ELF-1 (cell line): ENCODE measurements at regions not wholly inside any gene's neighbourhood (a gene's known extent, or its start where the extent isn't known, plus 50 kb on each side); places are given as distances from the start of the nearest gene placed in this dataset.
"Not testable (repeated sequence)": the region's sequence is repeated elsewhere in the genome, so short reads cannot be mapped to it uniquely, and the experiment has no call there.

ENCODE experiments used
- DNase-seq: peaks from one replicate; pipeline ENCODE4 v3.0.0-alpha.2; 2016; ENCODE audit warnings: low read depth, low spot score

DNA sequence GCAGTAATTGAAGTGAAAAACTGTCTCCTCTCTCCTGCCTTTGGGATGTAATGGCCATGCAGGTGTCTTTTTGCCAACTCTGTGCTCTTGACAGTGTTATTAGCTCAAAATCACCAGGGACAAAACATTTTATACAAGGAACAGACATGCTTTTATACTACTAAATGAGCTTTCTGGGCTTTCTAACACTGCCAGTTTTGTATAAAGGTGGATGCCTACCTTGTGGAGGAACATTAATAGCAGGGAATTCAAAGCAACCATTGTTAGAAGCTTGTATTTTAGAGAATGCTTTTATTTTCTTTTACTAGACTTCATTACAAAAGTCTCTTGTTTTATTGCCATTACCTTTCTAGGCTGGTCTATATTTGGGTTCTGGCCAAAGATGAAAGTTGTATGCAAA, 54.7 kb upstream of the ARSJ start:
- DNase-seq, result no peak

DNA sequence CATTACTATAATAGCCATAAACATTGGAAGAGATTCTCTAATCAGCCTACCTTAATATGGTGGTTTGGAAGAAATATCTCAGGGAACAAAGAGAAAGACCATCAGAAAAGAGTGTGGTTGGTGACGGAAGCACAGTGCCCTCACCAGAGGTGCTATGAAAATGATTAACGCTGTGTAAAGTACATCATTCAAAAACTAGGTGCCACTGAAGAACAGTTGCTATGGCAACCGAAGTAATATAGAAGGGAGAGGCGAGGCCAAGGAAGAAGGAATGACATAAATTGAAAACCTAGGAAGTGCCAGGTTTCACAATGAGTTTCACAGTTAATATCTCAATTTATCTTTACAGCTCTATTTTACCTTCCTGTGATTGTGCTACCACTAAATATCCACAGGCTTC, 57.0 kb upstream of the ARSJ start:
- DNase-seq, result no peak

DNA sequence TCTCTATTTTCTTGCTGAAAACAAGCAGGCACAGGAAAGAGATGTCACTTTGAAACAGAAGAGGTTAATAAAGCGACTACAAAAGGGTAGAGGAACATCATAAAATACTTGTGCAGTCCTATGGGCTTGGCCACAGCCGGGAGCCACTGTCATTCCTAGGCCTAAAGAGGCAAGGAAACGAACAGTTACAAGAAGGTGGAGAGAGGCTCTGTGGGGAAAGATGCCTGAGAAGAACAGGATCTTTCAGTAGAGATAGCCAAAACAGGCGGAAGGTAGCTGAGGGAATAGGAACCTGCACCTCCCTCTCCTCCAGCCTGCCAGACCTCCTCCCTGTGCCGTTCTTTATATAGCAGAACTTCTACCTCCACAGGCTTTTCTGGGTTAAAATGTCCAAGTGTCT, 57.4 kb upstream of the ARSJ start:
- DNase-seq, result no peak

DNA sequence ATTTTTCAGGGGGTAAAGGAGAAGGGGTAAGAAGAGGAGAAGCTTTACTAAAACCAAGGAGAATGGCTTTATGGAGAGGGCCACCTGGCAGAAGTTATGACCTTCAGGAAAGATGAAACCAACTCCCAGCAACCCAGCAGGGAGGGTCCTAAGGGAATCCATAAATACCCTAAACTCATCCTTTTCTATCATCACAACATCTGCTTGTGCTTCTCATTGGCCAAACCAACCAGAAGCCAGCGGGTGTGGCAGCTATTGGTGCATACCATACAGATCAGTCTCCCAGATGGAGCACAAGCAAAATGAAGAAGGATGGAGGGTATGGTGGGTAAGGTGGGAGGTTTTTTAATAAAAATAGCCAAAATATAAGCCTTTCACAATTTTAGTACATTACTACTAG, 58.5 kb upstream of the ARSJ start:
- no peak for DNase-seq

DNA sequence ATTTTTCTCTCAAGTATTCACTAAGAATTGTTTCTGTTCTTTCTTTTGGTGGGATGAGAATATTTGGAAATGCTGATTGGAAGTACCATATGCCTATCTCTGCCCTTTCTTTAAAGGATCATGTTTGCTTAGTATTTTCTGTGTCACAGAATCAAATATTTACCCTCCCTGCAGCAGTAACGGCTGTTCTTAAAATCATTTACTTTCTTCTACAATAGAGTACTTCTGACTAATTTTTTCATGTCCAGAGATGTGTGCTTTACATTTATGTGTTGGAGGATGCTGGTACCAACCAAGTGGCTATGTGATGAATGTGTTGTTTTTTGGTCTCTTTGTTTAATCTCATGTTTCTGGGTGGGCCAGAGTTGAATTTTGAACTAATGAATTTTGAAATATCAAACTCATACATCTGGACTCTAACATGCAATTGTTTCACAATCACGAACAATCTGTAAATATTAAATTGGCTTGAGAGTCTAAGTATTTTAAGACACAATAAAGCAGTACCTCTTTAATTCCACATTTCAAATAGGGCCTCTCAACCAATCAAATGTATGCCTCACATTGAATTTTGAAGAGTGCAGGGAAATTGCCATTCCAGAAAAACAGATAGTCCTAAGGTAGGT, 59.4 kb upstream of the ARSJ start:
- DNase-seq, result no peak

DNA sequence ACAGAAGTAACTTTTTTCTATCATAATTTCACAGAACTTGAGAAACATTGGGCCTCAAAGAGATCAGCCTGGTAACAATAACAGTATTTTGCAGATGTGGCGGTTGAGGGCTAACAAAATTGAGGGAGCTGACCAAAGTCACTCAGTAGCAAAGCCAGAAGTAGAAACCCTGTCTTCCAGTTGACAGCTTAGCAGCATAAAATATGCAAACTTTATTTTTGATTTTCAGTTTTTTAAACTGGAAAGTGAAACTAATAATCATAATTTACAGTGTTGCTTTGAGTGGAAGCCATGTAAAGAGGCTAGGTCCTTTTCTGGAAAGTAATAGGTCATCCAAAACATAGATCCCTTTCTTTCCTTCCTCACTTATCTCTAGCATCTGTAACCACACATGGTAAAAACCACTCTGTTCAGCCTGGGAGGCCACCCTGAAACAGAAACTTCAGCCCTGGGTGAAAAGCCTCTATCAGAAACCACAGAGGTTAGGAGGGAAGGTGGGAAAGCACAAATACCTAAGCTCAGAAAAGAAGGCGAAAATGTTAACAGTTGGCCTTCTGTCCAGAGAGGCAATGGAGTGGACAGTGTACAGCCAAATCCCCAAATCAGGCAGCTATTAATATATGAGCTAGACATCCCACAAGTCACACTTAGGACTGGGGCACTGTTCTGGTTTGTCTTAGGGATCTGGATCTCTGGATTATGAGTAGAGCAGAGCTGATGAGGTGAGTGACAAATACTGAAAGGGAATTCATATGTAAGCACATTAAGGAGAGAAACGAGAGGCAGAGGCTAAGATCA, 61.1 kb upstream of the ARSJ start:
- no peak for DNase-seq

DNA sequence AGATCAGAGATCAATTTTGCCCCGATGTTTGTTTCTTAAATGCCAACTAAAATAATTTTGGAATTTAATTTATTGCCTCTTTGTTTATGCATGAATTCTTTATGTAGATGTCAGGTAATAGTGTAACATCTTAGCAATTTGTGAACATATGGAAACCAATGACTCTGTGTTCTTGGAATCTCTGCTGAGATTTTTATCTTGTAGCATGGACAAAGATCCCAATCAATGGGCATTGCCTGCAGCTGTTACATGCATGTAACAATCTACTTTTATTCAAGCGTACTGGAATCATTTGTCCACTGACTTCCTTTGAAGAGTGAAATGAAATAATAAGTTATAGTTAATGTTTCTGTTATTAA, 61.6 kb upstream of the ARSJ start:
- DNase-seq, result no peak

DNA sequence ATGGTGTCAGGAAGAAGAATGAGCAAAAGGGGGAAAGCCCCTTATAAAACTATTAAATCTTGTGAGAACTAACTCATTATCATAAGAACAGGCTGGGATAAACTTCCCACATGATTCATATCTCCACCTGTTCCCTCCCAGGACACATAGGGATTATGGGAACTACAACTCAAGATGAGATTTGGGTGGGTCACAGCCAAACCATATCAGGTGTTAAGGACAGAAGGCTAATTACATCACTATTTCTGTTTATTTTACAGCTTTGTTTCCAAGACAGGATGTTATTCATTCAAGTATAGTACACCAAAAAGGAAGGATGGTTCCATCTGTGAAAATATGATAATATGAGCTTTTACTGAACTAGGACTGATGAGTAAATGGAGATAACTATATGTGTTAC, 63.7 kb upstream of the ARSJ start:
- no peak for DNase-seq

DNA sequence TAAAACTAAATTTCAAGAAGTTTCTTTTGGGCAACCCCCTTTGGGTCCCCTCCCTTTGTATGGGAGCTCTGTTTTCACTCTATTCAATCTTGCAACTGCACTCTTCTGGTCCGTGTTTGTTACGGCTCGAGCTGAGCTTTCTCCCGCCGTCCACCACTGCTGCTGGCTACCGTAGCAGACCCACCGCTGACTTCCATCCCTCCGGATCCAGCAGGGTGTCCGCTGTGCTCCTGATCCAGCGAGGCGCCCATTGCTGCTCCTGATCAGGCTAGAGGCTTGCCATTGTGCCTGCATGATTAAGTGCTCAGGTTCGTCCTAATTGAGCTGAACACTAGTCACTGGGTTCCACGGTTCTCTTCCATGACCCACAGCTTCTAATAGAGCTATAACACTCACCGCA, 64.9 kb upstream of the ARSJ start:
- not testable (repeated sequence) for DNase-seq

DNA sequence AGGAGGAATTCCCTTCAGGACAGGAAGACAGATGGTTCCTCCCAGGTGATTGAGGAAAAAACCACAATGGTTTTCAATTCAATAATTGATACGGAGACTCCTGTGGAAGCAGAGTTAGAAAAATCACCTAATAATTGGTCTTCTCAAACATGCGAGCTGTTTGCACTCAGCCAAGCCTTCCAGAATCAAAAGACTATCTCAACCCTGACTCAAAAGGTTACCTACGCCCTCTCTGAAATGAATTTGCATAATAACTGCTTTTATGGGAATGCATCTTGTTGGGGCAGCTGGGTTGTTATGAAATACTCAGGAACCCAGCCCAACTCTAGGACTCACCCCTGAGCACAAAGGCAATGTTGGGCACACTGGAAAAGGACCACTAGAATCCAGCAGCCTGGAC, 66.9 kb upstream of the ARSJ start:
- no peak for DNase-seq

DNA sequence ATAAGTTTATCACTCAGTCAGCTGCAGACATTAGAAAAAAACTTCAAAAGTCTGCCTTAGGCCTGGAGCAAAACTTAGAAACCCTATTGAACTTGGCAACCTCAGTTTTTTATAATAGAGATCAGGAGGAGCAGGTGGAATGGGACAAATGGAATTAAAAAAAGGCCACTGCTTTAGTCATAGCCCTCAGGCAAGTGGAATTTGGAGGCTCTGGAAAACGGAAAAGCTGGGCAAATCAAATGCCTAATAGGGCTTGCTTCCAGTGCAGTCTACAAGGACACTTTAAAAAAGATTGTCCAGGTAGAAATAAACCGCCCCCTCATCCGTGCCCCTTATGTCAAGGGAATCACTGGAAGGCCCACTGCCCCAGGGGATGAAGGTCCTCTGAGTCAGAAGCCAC, 68.7 kb upstream of the ARSJ start:
- not testable (repeated sequence) for DNase-seq

DNA sequence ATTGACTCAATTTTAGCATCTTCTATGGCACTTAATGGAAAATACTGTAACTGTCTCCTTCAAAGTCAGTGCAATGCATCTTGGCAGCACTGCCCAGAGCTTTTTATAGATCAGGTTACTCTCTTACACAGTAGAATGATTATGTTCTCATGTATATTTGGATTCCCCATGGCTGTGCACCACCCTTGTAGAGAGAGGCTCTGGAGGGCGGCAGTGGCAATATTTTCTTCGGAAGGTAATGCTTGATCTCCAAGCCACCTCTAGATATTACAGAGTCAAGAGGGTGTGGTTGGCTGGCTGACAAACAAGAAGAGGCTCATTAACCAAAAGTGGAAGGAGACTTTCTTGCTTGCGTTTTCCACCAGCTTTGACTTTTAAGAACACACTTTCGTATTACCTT, 72.8 kb upstream of the ARSJ start:
- no peak for DNase-seq

DNA sequence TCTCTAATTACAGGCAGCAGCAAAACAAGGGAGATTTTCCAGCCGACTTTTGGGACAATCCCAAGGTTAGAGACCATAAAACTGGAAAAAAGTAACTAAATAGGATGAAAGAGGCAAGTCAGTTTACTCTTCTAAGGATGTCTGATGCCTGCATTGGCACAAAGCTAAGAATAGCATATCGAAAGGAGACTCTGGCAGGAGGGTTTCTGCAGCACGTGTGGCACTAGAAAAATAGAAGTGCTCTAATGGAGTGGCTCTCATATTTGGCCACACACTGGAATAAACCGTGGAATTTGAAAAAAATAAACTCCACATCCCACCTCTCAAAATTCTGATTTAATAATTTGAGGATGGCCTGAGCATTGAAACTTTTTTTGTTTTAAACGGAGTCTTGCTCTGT, 77.2 kb upstream of the ARSJ start:
- DNase-seq, result no peak

DNA sequence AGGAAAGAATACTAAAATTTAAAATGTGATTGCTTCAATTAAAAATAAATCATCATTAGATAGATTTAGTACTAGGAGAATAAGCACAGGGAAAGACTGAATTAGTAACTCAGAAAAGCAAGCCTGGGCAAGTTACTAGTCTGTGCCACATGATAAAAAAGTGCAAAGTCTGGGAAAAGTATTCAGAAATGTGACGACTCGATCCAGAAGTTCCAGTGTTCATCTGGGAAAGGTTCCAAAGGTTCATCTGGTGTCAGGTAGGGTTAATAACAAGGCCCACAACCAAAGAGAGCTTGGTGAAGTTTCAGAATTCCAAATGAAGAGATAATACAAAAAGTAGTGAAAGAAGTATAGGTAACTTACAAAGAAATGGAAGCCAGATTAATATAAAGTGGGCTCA, 78.3 kb upstream of the ARSJ start:
- DNase-seq, result no peak

DNA sequence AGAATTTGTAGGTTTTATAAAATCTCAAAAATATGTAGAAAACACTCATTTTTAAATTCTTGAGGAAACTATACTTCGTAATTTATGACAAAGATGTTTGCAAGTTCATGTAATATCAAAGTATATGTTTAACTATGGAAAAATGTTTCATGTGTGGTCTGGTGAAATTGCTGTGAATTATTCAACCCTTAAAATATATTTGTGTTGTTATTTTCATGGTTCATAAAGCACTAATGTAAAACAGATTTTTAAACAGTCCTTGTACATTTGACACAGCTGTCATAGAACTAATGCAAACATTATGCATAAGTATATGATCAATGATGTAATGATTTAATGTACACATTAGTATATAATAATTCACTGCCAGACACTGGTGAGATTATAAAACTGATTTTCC, 83.1 kb upstream of the ARSJ start:
- no peak for DNase-seq

DNA sequence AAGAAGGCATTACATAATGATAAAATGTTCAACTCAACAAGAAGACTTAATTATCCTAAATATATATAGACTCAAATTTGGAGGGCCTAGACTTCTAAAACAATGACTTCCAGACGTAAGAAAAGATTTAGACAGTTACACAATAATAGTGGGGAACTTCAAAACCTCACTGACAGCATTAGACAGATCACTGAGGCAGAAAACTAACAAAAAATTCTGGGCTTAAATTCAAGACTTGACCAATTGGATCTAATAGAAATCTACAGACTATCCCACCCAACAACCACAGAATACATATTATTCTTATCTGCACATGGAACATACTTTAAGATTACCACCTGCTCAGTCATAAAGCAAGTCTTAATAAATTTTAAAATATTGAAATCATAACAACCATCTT, 93.3 kb upstream of the ARSJ start:
- no peak for DNase-seq

DNA sequence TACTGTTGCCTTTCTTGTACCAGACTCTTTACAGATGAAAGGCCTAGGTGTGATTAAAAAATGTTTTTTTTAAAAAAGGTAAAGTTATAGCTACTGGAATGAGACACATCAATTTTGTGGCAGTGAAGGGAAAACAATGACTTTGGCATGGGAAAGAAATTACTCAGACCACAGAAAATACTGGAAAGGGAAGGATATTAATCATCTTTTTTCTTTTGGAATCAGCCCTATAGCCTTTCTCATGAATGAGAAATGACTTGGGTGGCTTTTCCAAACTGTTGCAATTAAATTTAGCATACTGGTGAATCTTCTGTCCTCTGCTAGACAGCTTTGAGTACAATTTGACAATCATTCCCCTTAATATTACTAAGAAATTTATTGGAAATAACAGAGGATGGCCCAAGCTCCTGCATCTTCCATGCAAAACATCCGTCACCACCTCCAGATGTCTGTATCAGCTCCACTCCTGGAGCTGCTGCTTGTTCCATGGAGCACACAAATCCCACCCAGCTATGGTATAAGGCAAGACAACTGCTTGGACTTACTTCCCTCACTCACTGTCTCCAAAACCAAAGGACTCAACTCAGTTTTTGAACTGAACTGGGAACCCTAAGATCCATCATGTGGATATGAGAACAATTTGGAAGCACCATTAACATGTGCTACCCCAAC, 97.6 kb upstream of the ARSJ start:
- DNase-seq, result no peak

DNA sequence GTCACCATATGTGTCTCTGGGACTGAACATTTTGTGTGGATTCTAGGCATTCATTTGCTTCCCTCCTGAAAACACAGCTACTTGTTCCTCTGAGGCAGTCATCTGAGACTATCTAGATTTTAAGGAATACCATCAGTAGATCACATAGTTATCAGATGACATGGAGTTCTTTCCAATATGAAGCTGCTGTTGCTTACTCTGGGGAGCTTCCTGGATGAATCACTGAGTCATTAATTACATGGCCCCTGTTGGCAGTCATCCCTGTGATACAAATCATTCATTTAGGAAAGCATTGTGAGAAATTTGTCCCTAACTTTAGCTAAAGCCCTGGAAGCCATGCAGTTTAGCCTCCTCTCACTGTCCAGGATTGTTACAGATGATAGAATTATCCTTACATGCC, 98.2 kb upstream of the ARSJ start:
- no peak for DNase-seq

DNA sequence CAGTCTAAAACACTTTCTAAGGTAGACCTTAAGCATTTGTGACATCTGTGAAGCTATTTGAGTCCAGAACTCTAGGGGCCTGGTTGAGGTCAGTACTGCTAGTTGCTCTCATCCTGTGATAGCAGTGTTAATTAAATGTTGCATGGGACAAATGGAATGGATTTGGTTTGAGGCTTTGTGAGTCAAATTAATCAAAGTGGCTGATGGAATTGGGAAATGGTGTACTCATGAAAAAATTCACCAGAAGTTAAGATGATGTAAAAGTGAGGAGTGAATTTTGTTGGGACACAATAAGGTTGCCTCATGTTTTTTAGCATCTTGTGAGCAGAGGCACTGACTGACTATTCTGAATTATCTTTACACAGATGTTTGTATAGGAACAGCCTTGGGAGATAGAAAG, 99.2 kb upstream of the ARSJ start:
- DNase-seq, result no peak

DNA sequence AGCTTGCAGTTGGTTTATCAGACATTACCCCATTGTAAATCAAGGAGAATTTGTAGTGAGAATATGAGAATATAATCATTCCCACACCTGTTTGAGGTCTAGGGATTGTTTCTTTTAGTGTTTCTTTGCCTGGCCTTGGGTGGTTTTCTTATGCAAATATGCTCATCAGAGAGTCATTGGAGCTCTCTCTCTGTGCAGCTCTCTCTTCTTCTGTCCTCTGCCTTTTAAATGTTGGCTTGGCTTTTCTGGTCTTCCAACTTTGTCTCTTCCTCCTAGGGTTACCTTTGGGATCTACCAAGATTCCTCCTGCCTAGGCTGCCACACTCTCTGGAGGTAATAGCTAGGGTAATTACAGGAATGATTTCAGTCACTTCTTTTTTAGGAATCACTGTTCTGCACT, 102.3 kb upstream of the ARSJ start:
- no peak for DNase-seq

DNA sequence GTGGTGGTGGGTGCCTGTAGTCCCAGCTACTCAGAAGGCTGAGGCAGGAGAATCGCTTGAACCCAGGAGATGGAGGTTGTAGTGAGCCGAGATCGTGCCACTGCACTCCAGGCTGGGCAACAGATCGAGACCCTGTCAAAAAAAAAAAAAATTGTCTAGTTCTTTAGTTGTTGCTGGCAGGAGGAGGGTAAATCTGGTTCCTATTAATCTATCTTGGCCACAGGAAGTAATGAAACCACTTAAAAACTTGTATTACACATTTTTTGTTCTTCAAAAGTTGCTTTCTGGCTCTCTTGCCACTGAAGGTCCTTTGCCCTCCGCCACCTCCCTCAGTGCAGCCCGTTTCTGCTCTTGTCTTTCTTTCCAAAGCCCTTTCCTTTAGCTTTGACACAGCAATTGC, 102.9 kb upstream of the ARSJ start:
- no peak for DNase-seq

DNA sequence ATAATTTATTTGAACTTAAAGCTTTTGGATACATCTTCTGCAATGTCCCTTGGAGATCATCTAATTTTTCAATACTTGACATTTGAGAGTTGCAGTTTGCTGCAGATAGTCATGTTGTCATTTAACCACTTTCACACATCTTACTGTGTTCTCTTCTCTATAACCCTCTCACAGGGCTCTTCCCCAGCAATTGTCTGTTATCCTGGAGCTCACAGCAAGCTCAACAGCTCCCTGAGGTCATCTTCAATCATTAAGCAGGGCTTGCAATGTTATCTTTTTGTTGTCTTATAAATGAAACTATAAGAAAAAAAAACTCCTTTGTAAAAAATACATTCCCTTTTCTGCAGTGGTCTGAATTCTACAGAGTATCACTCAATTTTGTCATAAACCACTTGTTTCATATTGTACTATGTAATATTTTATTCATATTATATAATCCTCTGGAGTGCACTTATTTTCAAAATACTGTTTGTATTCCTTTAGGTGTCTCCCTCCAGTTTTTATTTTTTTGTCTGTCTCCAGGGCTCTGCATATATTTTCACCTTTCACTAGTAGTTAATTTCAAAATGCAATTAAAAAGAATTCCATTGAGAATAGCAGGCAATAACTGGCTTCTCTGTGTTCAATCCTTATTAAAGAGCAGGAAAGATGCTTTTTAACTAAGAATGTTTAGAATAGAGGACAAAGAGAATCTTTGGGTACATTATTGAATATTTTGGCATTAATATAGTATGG, 106.3 kb upstream of the ARSJ start:
- DNase-seq, result no peak
